NB4 (cell line): ENCODE measurements at regions not wholly inside any gene's neighbourhood (a gene's known extent, or its start where the extent isn't known, plus 50 kb on each side); places are given as distances from the start of the nearest gene placed in this dataset.
"Not testable (repeated sequence)": the region's sequence is repeated elsewhere in the genome, so short reads cannot be mapped to it uniquely, and the experiment has no call there.

ENCODE experiments used
- CTCF ChIP-seq: IDR thresholded peaks from one replicate; pipeline ENCODE4 v1.5.1; 2012; ENCODE audit warnings: low read depth, low read length
- MAX ChIP-seq: IDR thresholded peaks from 2 replicates; pipeline ENCODE4 v1.6.1; 2011; ENCODE audit warnings: low read depth, low read length

- TF ChIP-seq MAX, CTCF: not testable (repeated sequence)
These were observed 110.7 kb upstream of the IRX2 start for GRCh38 chr5:2862176-2862575.
